Neuronal stem cell (in vitro differentiated cells): ENCODE measurements at regions not wholly inside any gene's neighbourhood (a gene's known extent, or its start where the extent isn't known, plus 50 kb on each side); places are given as distances from the start of the nearest gene placed in this dataset.

Experiments used
- DNase-seq: peaks from one replicate; pipeline ENCODE4 v3.0.0-alpha.2; 2013; ENCODE audit warnings: low spot score
- H2AFZ ChIP-seq: one replicate; pipeline ENCODE4 v1.6.1; 2013; ENCODE audit warnings: mild to moderate bottlenecking, low read length, inconsistent platforms
- H2AK5ac ChIP-seq: 2 replicates; pipeline ENCODE4 v1.6.1; 2013; ENCODE audit warnings: low read depth, mild to moderate bottlenecking, inconsistent platforms, low read length, moderate library complexity, mixed read lengths
- H2BK120ac ChIP-seq: 2 replicates; pipeline ENCODE4 v1.6.1; 2013; ENCODE audit warnings: low read depth, mild to moderate bottlenecking, inconsistent platforms, low read length, moderate library complexity, mixed read lengths
- H2BK12ac ChIP-seq: one replicate; pipeline ENCODE4 v1.6.1; 2013; ENCODE audit warnings: low read length, inconsistent platforms
- H2BK15ac ChIP-seq: 2 replicates; pipeline ENCODE4 v1.6.1; 2013; ENCODE audit warnings: mild to moderate bottlenecking, low read length, inconsistent platforms, mixed read lengths
- H2BK5ac ChIP-seq: one replicate; pipeline ENCODE4 v1.6.1; 2013; ENCODE audit warnings: inconsistent platforms, mild to moderate bottlenecking, low read length, moderate library complexity
- H3K14ac ChIP-seq: one replicate; pipeline ENCODE4 v1.6.1; 2013; ENCODE audit warnings: low read length, inconsistent platforms
- H3K18ac ChIP-seq: 2 replicates; pipeline ENCODE4 v1.6.1; 2013; ENCODE audit warnings: low read length, inconsistent platforms
- H3K23ac ChIP-seq: 2 replicates; pipeline ENCODE4 v1.6.1; 2013; ENCODE audit warnings: low read depth, mild to moderate bottlenecking, mixed read lengths, low read length, inconsistent platforms; ENCODE audit not compliant: poor library complexity
- H3K27ac ChIP-seq: replicated peaks from 3 replicates; pipeline ENCODE4 v1.5.1; 2013; ENCODE audit warnings: low read length, inconsistent platforms
- H3K27me3 ChIP-seq, 3 experiments: 2 replicates each; pipeline ENCODE4 v1.6.1; 2013; ENCODE audit warnings: low read length in 3 of 3, mild to moderate bottlenecking in 2 of 3, inconsistent platforms in 1 of 3, low read depth in 1 of 3, mixed read lengths in 1 of 3, moderate library complexity in 1 of 3; ENCODE audit not compliant: control insufficient read depth in 3 of 3, insufficient read depth in 3 of 3
- H3K36me3 ChIP-seq, 2 donors: replicated peaks in 1 of 2; 2 replicates each; pipeline ENCODE4 v1.6.1; 2013; ENCODE audit warnings: low read length in 2 of 2; ENCODE audit not compliant: control insufficient read depth in 2 of 2, insufficient read depth in 2 of 2
- H3K4ac ChIP-seq: 2 replicates; pipeline ENCODE4 v1.6.1; 2013; ENCODE audit warnings: inconsistent platforms, mild to moderate bottlenecking, low read length, moderate library complexity
- H3K4me1 ChIP-seq, 2 donors: 1 replicate in 1 of 2; 2 replicates in 1 of 2; pipeline ENCODE4 v1.6.1; 2013; ENCODE audit warnings: low read length in 2 of 2, low read depth in 1 of 2; ENCODE audit not compliant: control insufficient read depth in 2 of 2, insufficient read depth in 1 of 2
- H3K4me2 ChIP-seq: one replicate; pipeline ENCODE4 v1.6.1; 2013; ENCODE audit warnings: mild to moderate bottlenecking, low read length, inconsistent platforms; ENCODE audit not compliant: insufficient read depth, poor library complexity, severe bottlenecking
- H3K4me3 ChIP-seq, 2 donors: 2 replicates each; pipeline ENCODE4 v1.5.1; 2013; ENCODE audit warnings: low read length in 2 of 2, mild to moderate bottlenecking in 2 of 2, inconsistent platforms in 1 of 2, moderate library complexity in 1 of 2
- H3K79me1 ChIP-seq: one replicate; pipeline ENCODE4 v1.6.1; 2013; ENCODE audit warnings: low read depth, mild to moderate bottlenecking, inconsistent platforms, low read length, moderate library complexity
- H3K9ac ChIP-seq: one replicate; pipeline ENCODE4 v1.6.1; 2013; ENCODE audit warnings: mild to moderate bottlenecking, low read depth, low read length, inconsistent platforms; ENCODE audit not compliant: poor library complexity
- H3K9me3 ChIP-seq, 2 donors: replicated peaks in 1 of 2; 2 replicates each; pipeline versions ENCODE3 to v1.6.1; 2013; ENCODE audit warnings: low read length in 2 of 2, mild to moderate bottlenecking in 2 of 2, inconsistent platforms in 1 of 2, low read depth in 1 of 2, mixed read lengths in 1 of 2, moderate library complexity in 1 of 2; ENCODE audit not compliant: control insufficient read depth in 2 of 2, insufficient read depth in 1 of 2
- H4K8ac ChIP-seq: one replicate; pipeline ENCODE4 v1.6.1; 2013; ENCODE audit warnings: low read depth, mild to moderate bottlenecking, inconsistent platforms, low read length, moderate library complexity
- H4K91ac ChIP-seq: one replicate; pipeline ENCODE4 v1.6.1; 2013; ENCODE audit warnings: low read length, low read depth, mild to moderate bottlenecking, inconsistent platforms; ENCODE audit not compliant: poor library complexity
- WGBS, 2 donors: extraction: QIAGEN DNeasy Blood & Tissue Kit; methylation state at CpG; one replicate each; pipeline ENCODE4 v1.1.7; 2013; ENCODE audit warnings: missing lambda C conversion rate in 2 of 2, mixed read lengths in 1 of 2; ENCODE audit not compliant: insufficient read length in 2 of 2, insufficient replicate concordance in 1 of 2; ENCODE audit errors: extremely low coverage in 2 of 2; 5-methylcytosine and 5-hydroxymethylcytosine counted together

- Histone ChIP-seq H3K9ac (no peak overlapping the region), H4K91ac (no peak overlapping the region), H3K79me1 (no peaks in the 10 kb centered on the region), H3K9me3 (no peaks in the 10 kb centered on the region), H4K8ac (no peak overlapping the region), H3K4me1 (no peaks in the 10 kb centered on the region), H2AK5ac (no peak overlapping the region), H2BK5ac (no peak overlapping the region), H2AFZ (no peak overlapping the region), H3K4me3 (no peak overlapping the region), H3K23ac (no peak overlapping the region), H3K27me3 (no peaks in the 10 kb centered on the region), H2BK120ac (no peak overlapping the region), H3K4me2 (no peak overlapping the region), H2BK15ac (no peak overlapping the region), H3K4ac (no peak overlapping the region), H3K27ac (no peak overlapping the region), H3K14ac (no peak overlapping the region), H3K18ac (no peak overlapping the region), H2BK12ac (no peak overlapping the region), H3K36me3 (no peaks in the 10 kb centered on the region)
- no CpG with 5 or more reads among the region's 4 CpGs for WGBS, 2 donors
- no peak for DNase-seq
These were observed 263.2 kb downstream of the XXYLT1 start for GRCh38 chr3:195007766-195008165.

GRCh38 chr3:195008816-195009215, 262.1 kb downstream of the XXYLT1 start:
- Histone ChIP-seq H3K18ac (no peak overlapping the region), H2AK5ac (no peak overlapping the region), H2AFZ (no peak overlapping the region), H4K91ac (no peak overlapping the region), H3K23ac (no peak overlapping the region), H3K27me3 (peaks cover 0 to 6% (median 0%) of the 10 kb centered on the region in 3 experiments), H3K4me3 (no peak overlapping the region), H3K9ac (no peak overlapping the region), H4K8ac (no peak overlapping the region), H2BK5ac (no peak overlapping the region), H3K4me1 (no peaks in the 10 kb centered on the region), H3K36me3 (no peaks in the 10 kb centered on the region), H2BK12ac (no peak overlapping the region), H3K14ac (no peak overlapping the region), H3K9me3 (no peaks in the 10 kb centered on the region), H2BK15ac (no peak overlapping the region), H3K4ac (no peak overlapping the region), H2BK120ac (no peak overlapping the region), H3K79me1 (no peaks in the 10 kb centered on the region), H3K4me2 (no peak overlapping the region), H3K27ac (no peak overlapping the region)
- WGBS, 2 donors = no CpG with 5 or more reads among the region's 6 CpGs
- DNase-seq = no peak

GRCh38 chr3:195009616-195010015, 261.3 kb downstream of the XXYLT1 start:
- no peak overlapping the region for H3K23ac ChIP-seq
- H3K18ac ChIP-seq = no peak overlapping the region
- H3K4me2 ChIP-seq = no peak overlapping the region
- no peak overlapping the region for H2BK15ac ChIP-seq
- no peak overlapping the region for H2AK5ac ChIP-seq
- H2AFZ ChIP-seq = no peak overlapping the region
- no peaks in the 10 kb centered on the region for H3K79me1 ChIP-seq
- peaks cover 0 to 13% (median 0%) of the 10 kb centered on the region in 3 experiments for H3K27me3 ChIP-seq
- H2BK5ac ChIP-seq = no peak overlapping the region
- H4K8ac ChIP-seq = no peak overlapping the region
- H3K4ac ChIP-seq = no peak overlapping the region
- no peaks in the 10 kb centered on the region for H3K9me3 ChIP-seq
- no peak overlapping the region for H4K91ac ChIP-seq
- no peak for DNase-seq
- no CpG with 5 or more reads among the region's 9 CpGs for WGBS, 2 donors
- no peak overlapping the region for H2BK120ac ChIP-seq
- no peak overlapping the region for H2BK12ac ChIP-seq
- H3K14ac ChIP-seq = no peak overlapping the region
- H3K9ac ChIP-seq = no peak overlapping the region
- no peaks in the 10 kb centered on the region for H3K36me3 ChIP-seq
- H3K4me3 ChIP-seq = no peak overlapping the region
- no peak overlapping the region for H3K27ac ChIP-seq
- H3K4me1 ChIP-seq = no peaks in the 10 kb centered on the region

- no peaks in the 10 kb centered on the region for H3K79me1 ChIP-seq
- H3K4ac ChIP-seq = no peak overlapping the region
- H2BK120ac ChIP-seq = no peak overlapping the region
- H3K9ac ChIP-seq = no peak overlapping the region
- no peak overlapping the region for H3K4me3 ChIP-seq
- no peaks in the 10 kb centered on the region for H3K36me3 ChIP-seq
- H4K91ac ChIP-seq = no peak overlapping the region
- no peak for DNase-seq
- no peak overlapping the region for H2AK5ac ChIP-seq
- H3K4me1 ChIP-seq = no peaks in the 10 kb centered on the region
- H2AFZ ChIP-seq = no peak overlapping the region
- no peak overlapping the region for H2BK15ac ChIP-seq
- no CpG with 5 or more reads among the region's 10 CpGs for WGBS, 2 donors
- H3K23ac ChIP-seq = no peak overlapping the region
- H3K18ac ChIP-seq = no peak overlapping the region
- H2BK12ac ChIP-seq = no peak overlapping the region
- no peak overlapping the region for H3K27ac ChIP-seq
- H3K14ac ChIP-seq = no peak overlapping the region
- no peak overlapping the region for H4K8ac ChIP-seq
- no peak overlapping the region for H3K4me2 ChIP-seq
- no peak overlapping the region for H2BK5ac ChIP-seq
- H3K9me3 ChIP-seq = no peaks in the 10 kb centered on the region
- H3K27me3 ChIP-seq = peaks cover 0 to 13% (median 0%) of the 10 kb centered on the region in 3 experiments
These were observed 260.3 kb downstream of the XXYLT1 start for GRCh38 chr3:195010551-195011100.
